SK-N-SH (cell line): ENCODE measurements at regions not wholly inside any gene's neighbourhood (a gene's known extent, or its start where the extent isn't known, plus 50 kb on each side); places are given as distances from the start of the nearest gene placed in this dataset.

Experiments used
- EP300 ChIP-seq, 2 experiments: IDR thresholded peaks; 2 replicates each; pipeline versions ENCODE4 v1.4.0 to v1.6.1; 2012; ENCODE audit warnings: borderline replicate concordance in 1 of 2, low read depth in 1 of 2, low read length in 1 of 2
- EZH2phosphoT487 ChIP-seq: fragments of 200-600 bp; sonication (generic); IDR thresholded peaks from 2 replicates; pipeline ENCODE4 v1.6.1; 2017; ENCODE audit warnings: low read depth, mixed run types, mild to moderate bottlenecking, antibody characterized with exemption, moderate library complexity, borderline replicate concordance
- POLR2AphosphoS5 ChIP-seq: IDR thresholded peaks from 2 replicates; pipeline ENCODE4 v1.6.1; 2012; ENCODE audit warnings: low read depth, low read length
- RAD21 ChIP-seq: IDR thresholded peaks from 2 replicates; pipeline ENCODE4 v1.6.1; 2012; ENCODE audit warnings: mild to moderate bottlenecking, low read length

DNA sequence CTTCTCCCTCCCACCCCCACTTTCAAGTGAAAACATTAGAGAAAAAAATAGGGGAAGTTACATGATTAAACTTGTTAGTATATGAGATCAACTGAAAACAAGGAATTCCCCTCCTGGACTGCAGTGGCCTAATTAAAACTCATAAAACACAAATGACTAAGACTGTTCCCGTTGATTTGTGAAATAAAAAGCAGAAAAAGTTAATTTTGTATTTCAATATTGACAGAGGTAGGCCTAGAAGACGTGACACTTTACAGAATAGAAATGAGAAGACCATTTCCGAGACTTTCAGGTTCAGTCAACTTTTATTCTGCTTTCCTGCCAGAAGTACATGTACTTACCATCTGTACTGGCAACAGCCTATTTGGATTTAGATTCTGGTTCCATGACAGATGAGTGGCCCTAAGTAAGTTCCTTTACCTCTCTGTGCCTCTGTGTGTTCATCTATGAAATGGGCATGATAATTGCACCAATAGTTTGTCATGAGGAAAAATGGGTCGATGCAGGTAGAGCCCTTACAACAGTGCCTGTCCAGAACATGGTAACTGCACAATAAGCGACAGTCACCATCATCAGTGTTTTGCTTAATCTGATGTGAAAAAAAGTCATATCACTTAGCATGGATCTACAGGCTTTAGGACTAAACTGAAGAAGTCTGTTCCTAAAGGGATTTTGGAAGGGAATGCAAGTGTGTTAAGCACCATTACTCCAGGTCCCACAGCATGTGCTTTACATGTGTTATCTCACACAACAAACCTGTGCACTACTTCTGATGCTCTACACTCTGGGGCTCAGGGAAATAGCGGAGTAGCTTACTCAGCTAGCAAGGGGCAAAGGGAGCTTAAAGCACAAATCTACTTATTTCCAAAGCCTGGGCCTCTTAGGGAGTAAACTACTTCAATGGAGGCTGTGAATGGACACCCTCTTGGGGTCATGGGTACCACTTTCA is 562.3 kb upstream of the DIPK2B start:
- TF ChIP-seq RAD21 (no peak), EZH2phosphoT487 (no peak), POLR2AphosphoS5 (peak; percentile 31; the same call in 1 of the 2 replicates), EP300 (IDR thresholded peaks at IDR 0.05; ENCODE audit: borderline replicate concordance in 1 of 2, low read depth in 1 of 2, low read length in 1 of 2) (no peak)
